Endothelial cell of umbilical vein (primary cell): ENCODE measurements at regions not wholly inside any gene's neighbourhood (a gene's known extent, or its start where the extent isn't known, plus 50 kb on each side); places are given as distances from the start of the nearest gene placed in this dataset.

ENCODE experiments used
- BruUV-seq: library from RNA; stranded (reverse); fragments of 400-500 nt; replicated peaks from 2 replicates; lab custom pipeline; 2021; lab: Mats Ljungman, UMichigan
- CTCF ChIA-PET: fragments of 300-600, 350-600 bp; sonication (Branson Sonifier 250); formaldehyde crosslinking; loops from one replicate; lab custom pipeline; 2021; ENCODE audit warnings: antibody characterized with exemption, inconsistent platforms; lab: Charles Lee
- POLR2A ChIA-PET: fragments of 300-600, 350-600 bp; sonication (Branson Sonifier 250); formaldehyde crosslinking; loops from one replicate; lab custom pipeline; 2021; ENCODE audit warnings: antibody characterized with exemption, inconsistent platforms; lab: Charles Lee
- DNase-seq: peaks from one replicate; pipeline ENCODE4 v3.0.0-alpha.2; 2011; ENCODE audit warnings: low read depth, low spot score
- FAIRE-seq: peaks from 2 replicates; lab custom pipeline; 2011; peaks lifted over from hg19 to GRCh38; lab: Jason Lieb, UNC
- H2AFZ ChIP-seq: 2 replicates; pipeline ENCODE4 v1.6.0; 2012; ENCODE audit warnings: low read depth, low read length, control low read depth, inconsistent platforms
- H3K27ac ChIP-seq: 2 replicates; pipeline ENCODE4 v1.5.1; 2011; ENCODE audit warnings: low read depth, mild to moderate bottlenecking, control low read depth, low read length, moderate library complexity; ENCODE audit not compliant: insufficient read depth
- H3K27me3 ChIP-seq, 2 experiments: 2 replicates each; pipeline versions ENCODE4 v1.6.0 to v1.6.1; 2011; ENCODE audit warnings: low read length in 2 of 2, mixed read lengths in 1 of 2; ENCODE audit not compliant: control insufficient read depth in 2 of 2, insufficient read depth in 2 of 2
- H3K36me3 ChIP-seq, 2 experiments: 2 replicates in 1 of 2; 3 replicates in 1 of 2; pipeline ENCODE4 v1.5.1; 2011; ENCODE audit warnings: low read length in 2 of 2, mild to moderate bottlenecking in 1 of 2, moderate library complexity in 1 of 2; ENCODE audit not compliant: control insufficient read depth in 2 of 2, insufficient read depth in 2 of 2; ENCODE audit errors: extremely low read depth in 1 of 2
- H3K4me1 ChIP-seq: 3 replicates; pipeline ENCODE4 v1.5.1; 2011; ENCODE audit warnings: mild to moderate bottlenecking, low read length; ENCODE audit not compliant: control insufficient read depth, insufficient read depth; ENCODE audit errors: extremely low read depth
- H3K4me2 ChIP-seq: 2 replicates; pipeline ENCODE4 v1.6.1; 2011; ENCODE audit warnings: low read length, control low read depth, mixed read lengths; ENCODE audit not compliant: insufficient read depth
- H3K4me3 ChIP-seq, 3 experiments: fragments of 200-600 bp in 1 of 3; sonication (generic), shearing (Covaris generic) in 1 of 3; replicated peaks in 1 of 3; 2 replicates each; pipeline ENCODE4 v1.5.1; 2011 to 2016; ENCODE audit warnings: control low read depth in 3 of 3, low read length in 3 of 3, mild to moderate bottlenecking in 2 of 3, inconsistent platforms in 1 of 3, low read depth in 1 of 3, moderate library complexity in 1 of 3; ENCODE audit not compliant: insufficient read depth in 1 of 3
- H3K79me2 ChIP-seq: 2 replicates; pipeline ENCODE4 v1.6.0; 2012; ENCODE audit warnings: low read length, inconsistent platforms; ENCODE audit not compliant: control insufficient read depth, insufficient read depth
- H3K9ac ChIP-seq: replicated peaks from 2 replicates; pipeline ENCODE3; 2011; ENCODE audit warnings: low read length, control low read depth; ENCODE audit not compliant: insufficient read depth; ENCODE audit errors: extremely low read depth
- H3K9me1 ChIP-seq: replicated peaks from 3 replicates; pipeline ENCODE4 v1.6.0; 2011; ENCODE audit warnings: mild to moderate bottlenecking, low read length; ENCODE audit not compliant: control insufficient read depth, insufficient read depth; ENCODE audit errors: extremely low read depth
- H3K9me3 ChIP-seq: replicated peaks from 2 replicates; pipeline ENCODE4 v1.5.1; 2012; ENCODE audit warnings: low read length, inconsistent platforms; ENCODE audit not compliant: control insufficient read depth, insufficient read depth
- H4K20me1 ChIP-seq: replicated peaks from 2 replicates; pipeline ENCODE3; 2011; ENCODE audit warnings: mild to moderate bottlenecking, low read length; ENCODE audit not compliant: control insufficient read depth, insufficient read depth; ENCODE audit errors: extremely low read depth
- EZH2 ChIP-seq: IDR thresholded peaks from 2 replicates; pipeline ENCODE4 v1.6.1; 2012; ENCODE audit warnings: borderline replicate concordance, low read depth, mild to moderate bottlenecking, moderate library complexity, low read length, inconsistent platforms; ENCODE audit not compliant: severe bottlenecking
- FOS ChIP-seq: IDR thresholded peaks from 2 replicates; pipeline ENCODE4 v1.6.1; 2011; ENCODE audit warnings: mild to moderate bottlenecking, low read length, moderate library complexity, borderline replicate concordance; ENCODE audit not compliant: insufficient read depth
- GATA2 ChIP-seq: IDR thresholded peaks from 2 replicates; pipeline ENCODE4 v1.7.0; 2011; ENCODE audit warnings: low read depth, mild to moderate bottlenecking, moderate library complexity, mixed read lengths, low read length; ENCODE audit not compliant: insufficient read length, insufficient read depth
- JUN ChIP-seq: IDR thresholded peaks from 2 replicates; pipeline ENCODE4 v1.6.1; 2011; ENCODE audit warnings: borderline replicate concordance, low read depth; ENCODE audit not compliant: insufficient read length, insufficient read depth
- MYC ChIP-seq: IDR thresholded peaks from one replicate; pipeline ENCODE4 v1.6.1; 2011; ENCODE audit warnings: mild to moderate bottlenecking, low read depth, low read length
- POLR2A ChIP-seq: IDR thresholded peaks from 2 replicates; pipeline ENCODE4 v1.6.1; 2012; ENCODE audit warnings: low read depth, mild to moderate bottlenecking, control low read depth, low read length
- POLR2AphosphoS5 ChIP-seq: IDR thresholded peaks from 2 replicates; pipeline ENCODE4 v1.6.1; 2012; ENCODE audit warnings: low read depth, mild to moderate bottlenecking, control low read depth, low read length, moderate library complexity; ENCODE audit not compliant: insufficient read depth
- dilution Hi-C: fragments of 300-500 bp; cut with MboI; formaldehyde crosslinking; loops from one replicate; pipeline ENCODE4 v1.15.0; 2019; ENCODE audit warnings: low sequenced_read_pairs; ENCODE audit not compliant: extremely low pct_ligation_motif_present
- intact Hi-C: fragments of 100-400 bp; cut with micrococcal nuclease; formaldehyde crosslinking; loops from one replicate; pipeline ENCODE4 v1.10.0; 2022
- TF ChIP-seq, protein P1 (sequence below): IDR thresholded peaks from 2 replicates; pipeline ENCODE4 v1.6.1; 2011; ENCODE audit not compliant: insufficient read depth, insufficient read length
- TF ChIP-seq, protein P2 (sequence below), 2 donors: IDR thresholded peaks; 1 replicate in 1 of 2; 2 replicates in 1 of 2; pipeline ENCODE4 v1.5.1; 2011; ENCODE audit warnings: low read length in 2 of 2, mild to moderate bottlenecking in 2 of 2, moderate library complexity in 2 of 2, control low read depth in 1 of 2, inconsistent platforms in 1 of 2, low read depth in 1 of 2; ENCODE audit not compliant: insufficient read depth in 1 of 2; ENCODE audit errors: extremely low read depth in 1 of 2

DNA sequence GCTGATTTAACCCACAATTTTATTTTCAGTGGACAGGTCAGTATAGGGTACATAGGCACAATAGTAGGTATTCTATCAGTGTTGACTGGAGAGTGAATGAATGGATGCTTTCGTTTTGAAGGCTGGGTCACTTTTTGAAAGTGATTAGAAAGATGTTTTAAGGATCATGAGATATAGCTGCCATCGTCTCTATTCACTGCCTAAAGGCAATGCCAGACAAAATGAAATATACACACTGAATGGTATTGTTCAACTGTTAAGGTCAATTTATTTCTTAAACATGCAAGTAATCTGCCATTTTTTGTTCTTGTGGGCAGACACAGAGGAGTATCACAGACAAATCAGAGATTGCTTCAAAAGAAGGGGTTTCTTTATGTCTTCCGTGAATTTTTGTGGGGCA is 395.3 kb downstream of the VGLL3 start:
- BruUV-seq: no TSS peak
- TF ChIP-seq JUN (no peak), EZH2 (no peak), FOS (no peak), GATA2 (no peak), MYC (no peak), POLR2A (no peak), POLR2AphosphoS5 (no peak)
- TF ChIP-seq, protein P1, sequence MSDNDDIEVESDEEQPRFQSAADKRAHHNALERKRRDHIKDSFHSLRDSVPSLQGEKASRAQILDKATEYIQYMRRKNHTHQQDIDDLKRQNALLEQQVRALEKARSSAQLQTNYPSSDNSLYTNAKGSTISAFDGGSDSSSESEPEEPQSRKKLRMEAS: no peak
- TF ChIP-seq, protein P2, sequence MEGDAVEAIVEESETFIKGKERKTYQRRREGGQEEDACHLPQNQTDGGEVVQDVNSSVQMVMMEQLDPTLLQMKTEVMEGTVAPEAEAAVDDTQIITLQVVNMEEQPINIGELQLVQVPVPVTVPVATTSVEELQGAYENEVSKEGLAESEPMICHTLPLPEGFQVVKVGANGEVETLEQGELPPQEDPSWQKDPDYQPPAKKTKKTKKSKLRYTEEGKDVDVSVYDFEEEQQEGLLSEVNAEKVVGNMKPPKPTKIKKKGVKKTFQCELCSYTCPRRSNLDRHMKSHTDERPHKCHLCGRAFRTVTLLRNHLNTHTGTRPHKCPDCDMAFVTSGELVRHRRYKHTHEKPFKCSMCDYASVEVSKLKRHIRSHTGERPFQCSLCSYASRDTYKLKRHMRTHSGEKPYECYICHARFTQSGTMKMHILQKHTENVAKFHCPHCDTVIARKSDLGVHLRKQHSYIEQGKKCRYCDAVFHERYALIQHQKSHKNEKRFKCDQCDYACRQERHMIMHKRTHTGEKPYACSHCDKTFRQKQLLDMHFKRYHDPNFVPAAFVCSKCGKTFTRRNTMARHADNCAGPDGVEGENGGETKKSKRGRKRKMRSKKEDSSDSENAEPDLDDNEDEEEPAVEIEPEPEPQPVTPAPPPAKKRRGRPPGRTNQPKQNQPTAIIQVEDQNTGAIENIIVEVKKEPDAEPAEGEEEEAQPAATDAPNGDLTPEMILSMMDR (IDR thresholded peaks at IDR 0.05; ENCODE audit: extremely low read depth in 1 of 2, insufficient read depth in 1 of 2, low read depth in 1 of 2, low read length in 2 of 2): no peak

More for the DNA sequence above, 395.3 kb downstream of the VGLL3 start:
- POLR2A ChIA-PET: no interaction called here
- Histone ChIP-seq H3K79me2 (no peaks in the 10 kb centered on the region), H3K36me3 (no peaks in the 10 kb centered on the region), H3K9me3 (no peaks in the 10 kb centered on the region), H4K20me1 (no peaks in the 10 kb centered on the region), H3K4me1 (no peaks in the 10 kb centered on the region), H3K27ac (no peak overlapping the region), H3K9ac (no peak overlapping the region), H3K4me2 (no peak overlapping the region), H2AFZ (no peak overlapping the region), H3K4me3 (no peak overlapping the region), H3K9me1 (no peaks in the 10 kb centered on the region), H3K27me3 (no peaks in the 10 kb centered on the region)
- dilution Hi-C loops (no loop called here), intact Hi-C loops (no loop called here)
- FAIRE-seq (no peak), DNase-seq (no peak)
- CTCF ChIA-PET: no interaction called here
